DOHH2 (cell line): ENCODE measurements at regions not wholly inside any gene's neighbourhood (a gene's known extent, or its start where the extent isn't known, plus 50 kb on each side); places are given as distances from the start of the nearest gene placed in this dataset.

Experiments used
- H3F3A ChIP-seq: fragments of 200-600 bp; sonication (generic), shearing (Covaris generic); 2 replicates; pipeline ENCODE4 v1.6.0; 2016; ENCODE audit warnings: antibody characterized with exemption, mild to moderate bottlenecking; ENCODE audit not compliant: control insufficient read depth, insufficient read depth
- H3K27ac ChIP-seq: fragments of 200-600 bp; sonication (generic); 2 replicates; pipeline ENCODE4 v1.5.1; 2014; ENCODE audit warnings: low read depth, mild to moderate bottlenecking, low read length, moderate library complexity
- H3K27me3 ChIP-seq: fragments of 200-600 bp; sonication (generic); 2 replicates; pipeline ENCODE4 v1.6.1; 2014; ENCODE audit warnings: mild to moderate bottlenecking, low read length, mixed read lengths; ENCODE audit not compliant: control insufficient read depth
- H3K36me3 ChIP-seq: fragments of 200-600 bp; sonication (generic); 2 replicates; pipeline ENCODE4 v1.6.1; 2014; ENCODE audit warnings: mild to moderate bottlenecking, low read length, moderate library complexity, mixed read lengths; ENCODE audit not compliant: control insufficient read depth
- H3K4me1 ChIP-seq: fragments of 200-600 bp; sonication (generic); 2 replicates; pipeline ENCODE4 v1.6.1; 2014; ENCODE audit warnings: mild to moderate bottlenecking, low read length, mixed read lengths; ENCODE audit not compliant: control insufficient read depth
- H3K4me2 ChIP-seq: fragments of 200-600 bp; sonication (generic); 2 replicates; pipeline ENCODE4 v1.6.0; 2014; ENCODE audit warnings: mild to moderate bottlenecking, low read length, moderate library complexity
- H3K4me3 ChIP-seq: fragments of 200-600 bp; sonication (generic); 2 replicates; pipeline ENCODE4 v1.5.1; 2014; ENCODE audit warnings: mild to moderate bottlenecking, low read length, mixed read lengths
- H3K79me2 ChIP-seq: fragments of 200-600 bp; sonication (generic); 2 replicates; pipeline ENCODE4 v1.6.1; 2014; ENCODE audit warnings: mild to moderate bottlenecking, low read length, mixed read lengths; ENCODE audit not compliant: control insufficient read depth
- H3K9me2 ChIP-seq: fragments of 200-600 bp; sonication (generic); replicated peaks from 2 replicates; pipeline ENCODE4 v1.6.1; 2014; ENCODE audit warnings: mild to moderate bottlenecking, low read length, mixed read lengths; ENCODE audit not compliant: control insufficient read depth
- H3K9me3 ChIP-seq: fragments of 200-600 bp; sonication (generic); 2 replicates; pipeline ENCODE4 v1.6.1; 2014; ENCODE audit warnings: antibody characterized with exemption, low read length, mixed read lengths; ENCODE audit not compliant: control insufficient read depth, insufficient read depth
- H4K20me1 ChIP-seq: fragments of 200-600 bp; sonication (generic); 2 replicates; pipeline ENCODE4 v1.6.0; 2014; ENCODE audit warnings: low read depth, mild to moderate bottlenecking, antibody characterized with exemption, low read length, moderate library complexity; ENCODE audit not compliant: control insufficient read depth, insufficient read depth
- EZH2phosphoT487 ChIP-seq: fragments of 200-600 bp; sonication (generic); IDR thresholded peaks from 2 replicates; pipeline ENCODE4 v1.6.1; 2017; ENCODE audit warnings: borderline replicate concordance, mild to moderate bottlenecking, antibody characterized with exemption, low read length, moderate library complexity, mixed read lengths
- TF ChIP-seq, protein P1 (sequence below): fragments of 200-600 bp; sonication (generic); IDR thresholded peaks from one replicate; pipeline ENCODE4 v1.5.1; 2014; ENCODE audit warnings: antibody characterized with exemption, mild to moderate bottlenecking, low read depth, low read length; ENCODE audit not compliant: poor library complexity, severe bottlenecking

DNA sequence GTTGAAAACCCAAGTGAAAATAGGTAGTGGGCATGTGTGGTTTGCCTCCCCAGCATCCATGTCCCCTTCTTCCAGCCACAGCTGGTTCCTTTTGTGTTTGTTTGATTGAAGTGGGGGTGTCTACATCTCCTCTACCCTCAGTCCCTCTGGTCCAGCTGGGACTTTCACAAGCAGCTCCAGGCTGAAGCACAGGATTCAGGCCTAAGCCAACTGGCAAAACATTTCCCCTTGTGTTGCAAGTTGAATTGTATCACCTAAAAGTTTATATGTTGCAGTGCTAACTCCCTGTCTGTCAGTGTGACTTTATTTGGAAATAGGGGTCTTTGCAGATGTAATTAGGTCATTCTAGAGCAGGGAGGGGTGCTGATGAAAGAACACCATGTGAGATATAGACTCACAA, 205.9 kb upstream of the ASIC2 start:
- Histone ChIP-seq H3K9me2 (no peaks in the 10 kb centered on the region), H3K4me3 (no peak overlapping the region), H3K4me1 (no peaks in the 10 kb centered on the region), H3K36me3 (no peaks in the 10 kb centered on the region), H3K79me2 (no peaks in the 10 kb centered on the region), H3F3A (no peaks in the 10 kb centered on the region), H3K27me3 (no peaks in the 10 kb centered on the region), H3K9me3 (no peaks in the 10 kb centered on the region), H4K20me1 (no peaks in the 10 kb centered on the region), H3K27ac (no peak overlapping the region), H3K4me2 (no peak overlapping the region)
- TF ChIP-seq EZH2phosphoT487, result no peak
- TF ChIP-seq, protein P1, sequence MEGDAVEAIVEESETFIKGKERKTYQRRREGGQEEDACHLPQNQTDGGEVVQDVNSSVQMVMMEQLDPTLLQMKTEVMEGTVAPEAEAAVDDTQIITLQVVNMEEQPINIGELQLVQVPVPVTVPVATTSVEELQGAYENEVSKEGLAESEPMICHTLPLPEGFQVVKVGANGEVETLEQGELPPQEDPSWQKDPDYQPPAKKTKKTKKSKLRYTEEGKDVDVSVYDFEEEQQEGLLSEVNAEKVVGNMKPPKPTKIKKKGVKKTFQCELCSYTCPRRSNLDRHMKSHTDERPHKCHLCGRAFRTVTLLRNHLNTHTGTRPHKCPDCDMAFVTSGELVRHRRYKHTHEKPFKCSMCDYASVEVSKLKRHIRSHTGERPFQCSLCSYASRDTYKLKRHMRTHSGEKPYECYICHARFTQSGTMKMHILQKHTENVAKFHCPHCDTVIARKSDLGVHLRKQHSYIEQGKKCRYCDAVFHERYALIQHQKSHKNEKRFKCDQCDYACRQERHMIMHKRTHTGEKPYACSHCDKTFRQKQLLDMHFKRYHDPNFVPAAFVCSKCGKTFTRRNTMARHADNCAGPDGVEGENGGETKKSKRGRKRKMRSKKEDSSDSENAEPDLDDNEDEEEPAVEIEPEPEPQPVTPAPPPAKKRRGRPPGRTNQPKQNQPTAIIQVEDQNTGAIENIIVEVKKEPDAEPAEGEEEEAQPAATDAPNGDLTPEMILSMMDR, result no peak

DNA sequence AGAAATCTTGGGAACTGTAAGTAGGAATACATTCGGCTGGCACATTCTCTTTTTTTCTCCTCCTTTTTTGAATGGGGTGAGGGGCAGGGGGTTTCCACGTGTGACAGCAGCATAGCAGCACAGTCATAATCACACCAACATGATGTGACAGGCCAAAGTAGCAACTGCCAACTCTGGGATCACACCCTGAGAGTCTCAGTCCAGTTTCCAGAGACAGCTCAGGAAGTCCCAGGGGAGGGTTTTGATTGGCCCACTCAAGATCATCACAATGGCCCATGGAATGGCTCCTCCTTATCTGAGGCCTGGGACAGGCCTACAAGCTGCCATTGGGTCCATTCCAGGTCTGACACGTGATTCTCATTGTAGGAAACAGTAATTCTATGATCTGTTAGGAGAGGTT, 207.1 kb upstream of the ASIC2 start:
- H4K20me1 ChIP-seq, result no peaks in the 10 kb centered on the region
- TF ChIP-seq, protein P1, result no peak
- no peak for TF ChIP-seq EZH2phosphoT487
- H3K4me3 ChIP-seq, result no peak overlapping the region
- H3K27ac ChIP-seq, result no peak overlapping the region
- no peaks in the 10 kb centered on the region for H3K36me3 ChIP-seq
- no peaks in the 10 kb centered on the region for H3K9me2 ChIP-seq
- H3K4me2 ChIP-seq, result no peak overlapping the region
- H3K9me3 ChIP-seq, result no peaks in the 10 kb centered on the region
- no peaks in the 10 kb centered on the region for H3K27me3 ChIP-seq
- H3K79me2 ChIP-seq, result no peaks in the 10 kb centered on the region
- H3F3A ChIP-seq, result no peaks in the 10 kb centered on the region
- H3K4me1 ChIP-seq, result no peaks in the 10 kb centered on the region

DNA sequence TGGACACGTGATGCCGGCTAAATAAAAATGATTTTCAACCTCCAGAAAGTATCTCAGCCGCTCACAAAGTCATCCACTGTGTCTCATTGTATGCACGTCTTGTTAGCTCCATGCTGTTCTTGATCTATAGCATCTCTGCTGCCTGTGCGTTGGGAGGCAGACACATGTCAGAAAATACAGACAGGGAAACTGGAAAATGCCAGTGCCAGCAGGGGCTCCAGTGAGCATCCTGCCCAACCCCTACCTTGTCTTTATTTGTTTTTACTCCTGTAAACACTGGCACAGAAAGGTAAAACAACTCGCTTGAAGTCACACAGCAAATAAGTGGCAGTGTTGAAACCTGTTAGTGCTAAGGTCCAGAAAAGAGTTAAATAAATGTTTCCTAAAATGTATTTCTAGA, 208.1 kb upstream of the ASIC2 start:
- Histone ChIP-seq H3K36me3 (no peaks in the 10 kb centered on the region), H3F3A (no peaks in the 10 kb centered on the region), H3K9me2 (no peaks in the 10 kb centered on the region), H3K4me2 (no peak overlapping the region), H3K4me3 (no peak overlapping the region), H4K20me1 (no peaks in the 10 kb centered on the region), H3K9me3 (no peaks in the 10 kb centered on the region), H3K79me2 (no peaks in the 10 kb centered on the region), H3K4me1 (no peaks in the 10 kb centered on the region), H3K27ac (no peak overlapping the region), H3K27me3 (no peaks in the 10 kb centered on the region)
- TF ChIP-seq EZH2phosphoT487, result no peak
- TF ChIP-seq, protein P1, result no peak

DNA sequence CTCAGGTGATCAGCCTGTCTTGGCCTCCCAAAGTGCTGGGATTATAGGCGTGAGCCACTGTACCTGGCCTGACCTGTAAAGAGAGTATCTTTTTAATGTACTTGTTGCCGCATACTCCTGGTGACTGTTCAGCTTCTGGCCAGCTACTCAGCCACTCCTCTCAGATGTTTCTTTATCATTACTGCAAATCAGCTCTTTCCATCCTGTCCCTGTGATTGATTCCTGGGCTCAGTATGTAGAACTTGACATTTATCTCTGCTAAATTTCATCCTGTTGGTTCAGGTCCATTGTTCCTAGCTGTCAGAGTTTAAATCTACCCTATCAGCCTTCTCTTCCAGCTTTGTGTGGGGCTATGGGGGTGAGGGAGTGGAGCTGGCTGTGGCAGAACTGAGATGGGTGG, 211.5 kb upstream of the ASIC2 start:
- no peak for TF ChIP-seq EZH2phosphoT487
- TF ChIP-seq, protein P1, result no peak
- Histone ChIP-seq H3K27ac (no peak overlapping the region), H3K79me2 (no peaks in the 10 kb centered on the region)

More for the DNA sequence above, 211.5 kb upstream of the ASIC2 start:
- no peaks in the 10 kb centered on the region for H3F3A ChIP-seq
- H3K4me2 ChIP-seq, result no peak overlapping the region
- no peaks in the 10 kb centered on the region for H4K20me1 ChIP-seq
- H3K4me3 ChIP-seq, result no peak overlapping the region
- no peaks in the 10 kb centered on the region for H3K36me3 ChIP-seq
- no peaks in the 10 kb centered on the region for H3K4me1 ChIP-seq
- H3K9me3 ChIP-seq, result no peaks in the 10 kb centered on the region
- H3K27me3 ChIP-seq, result no peaks in the 10 kb centered on the region
- no peaks in the 10 kb centered on the region for H3K9me2 ChIP-seq
